ENCODE measurements at regions not wholly inside any gene's neighbourhood (a gene's known extent, or its start where the extent isn't known, plus 50 kb on each side); places are given as distances from the start of the nearest gene placed in this dataset.

GRCh38 chr2:74050151-74050550 is 65.4 kb downstream of the TET3 start:
- H3K9ac ChIP-seq = no peak overlapping the region
- H2AFZ ChIP-seq (ENCODE audit: low read depth) = no peak overlapping the region
- DNase-seq = no peak
- no peaks in the 10 kb centered on the region for H4K20me1 ChIP-seq (ENCODE audit: insufficient read depth)
- no peaks in the 10 kb centered on the region for H3K9me3 ChIP-seq
- no peak overlapping the region for H3K27ac ChIP-seq (ENCODE audit: low read depth in 2 of 2, low read length in 1 of 2)
- H3K79me2 ChIP-seq (ENCODE audit: insufficient read depth) = no peaks in the 10 kb centered on the region
- H3K36me3 ChIP-seq (replicated peaks in 1 of 2; ENCODE audit: control insufficient read depth in 1 of 2, insufficient read depth in 2 of 2, low read length in 1 of 2) = peaks cover 0 to 21% of the 10 kb centered on the region in 2 experiments
- no peaks in the 10 kb centered on the region for H3K9me2 ChIP-seq
- ChIA-PET CTCF (interaction anchor here (2.0 kb wide), 1 partner anchor 9 kb away, joined by 9 read pairs; no protein-coding TSS in a partner anchor), POLR2A (no interaction called here)
- TF ChIP-seq SIN3A (IDR thresholded peaks at IDR 0.05; ENCODE audit: borderline replicate concordance, low read depth, low read length) (no peak), FOXM1 (IDR thresholded peaks at IDR 0.05; ENCODE audit: low read depth) (no peak), RAD21 (IDR thresholded peaks at IDR 0.05; ENCODE audit: low read length) (no peak), CTCF (IDR thresholded peaks at IDR 0.05) (no peak), PBX3 (IDR thresholded peaks at IDR 0.05) (no peak), ZBTB33 (IDR thresholded peaks at IDR 0.05; ENCODE audit: borderline replicate concordance, low read depth) (no peak), RFX5 (IDR thresholded peaks at IDR 0.05; ENCODE audit: low read length) (no peak), NFIC (IDR thresholded peaks at IDR 0.05; ENCODE audit: borderline replicate concordance) (no peak), NRF1 (IDR thresholded peaks at IDR 0.05; ENCODE audit: low read depth, low read length) (no peak)
- H3K4me2 ChIP-seq = no peak overlapping the region
- peaks cover 0 to 30% of the 10 kb centered on the region in 2 experiments; a peak in 1 of 4 replicates for H3K4me1 ChIP-seq (ENCODE audit: control insufficient read depth in 1 of 2, insufficient read depth in 2 of 2, low read depth in 1 of 2, low read length in 1 of 2)
- no peaks in the 10 kb centered on the region for H3K27me3 ChIP-seq (ENCODE audit: insufficient read depth)
- no peaks in the 10 kb centered on the region for H3F3A ChIP-seq (replicated peaks; ENCODE audit: insufficient read depth)
- WGBS (ENCODE audit: low lambda C conversion rate) = 95% methylated on average over 5 of the region's 5 CpGs
- no peak overlapping the region for H3K4me3 ChIP-seq (ENCODE audit: low read depth in 2 of 2, low read length in 1 of 2)

- H3K27me3 ChIP-seq (ENCODE audit: insufficient read depth) = no peaks in the 10 kb centered on the region
- H3K79me2 ChIP-seq (ENCODE audit: insufficient read depth) = no peaks in the 10 kb centered on the region
- no peak overlapping the region for H3K4me2 ChIP-seq
- no peak overlapping the region for H2AFZ ChIP-seq (ENCODE audit: low read depth)
- H3K36me3 ChIP-seq (replicated peaks in 1 of 2; ENCODE audit: control insufficient read depth in 1 of 2, insufficient read depth in 2 of 2, low read length in 1 of 2) = peaks cover 0 to 15% of the 10 kb centered on the region in 2 experiments
- POLR2A ChIA-PET = no interaction called here
- H3K27ac ChIP-seq (ENCODE audit: low read depth in 2 of 2, low read length in 1 of 2) = no peak overlapping the region
- DNase-seq = no peak
- no peaks in the 10 kb centered on the region for H3K9me3 ChIP-seq
- H3K4me3 ChIP-seq (ENCODE audit: low read depth in 2 of 2, low read length in 1 of 2) = no peak overlapping the region
- WGBS (ENCODE audit: low lambda C conversion rate) = 100% methylated on average over 1 of the region's 1 CpG
- no peaks in the 10 kb centered on the region for H3K9me2 ChIP-seq
- H4K20me1 ChIP-seq (ENCODE audit: insufficient read depth) = no peaks in the 10 kb centered on the region
- H3K4me1 ChIP-seq (ENCODE audit: control insufficient read depth in 1 of 2, insufficient read depth in 2 of 2, low read depth in 1 of 2, low read length in 1 of 2) = peaks cover 0 to 27% of the 10 kb centered on the region in 2 experiments; a peak in 1 of 4 replicates
- no peaks in the 10 kb centered on the region for H3F3A ChIP-seq (replicated peaks; ENCODE audit: insufficient read depth)
- H3K9ac ChIP-seq = no peak overlapping the region
- CTCF ChIA-PET = interaction anchor here (2.0 kb wide), 1 partner anchor 11 kb away, joined by 9 read pairs; no protein-coding TSS in a partner anchor
- TF ChIP-seq SMC3 (IDR thresholded peaks at IDR 0.05; ENCODE audit: low read depth, low read length) (no peak), ZBTB33 (IDR thresholded peaks at IDR 0.05; ENCODE audit: borderline replicate concordance, low read depth) (no peak), RXRA (IDR thresholded peaks at IDR 0.05; ENCODE audit: borderline replicate concordance, low read depth) (no peak), MXI1 (IDR thresholded peaks at IDR 0.05; ENCODE audit: low read depth, low read length) (no peak), CHD2 (IDR thresholded peaks at IDR 0.05; ENCODE audit: low read length, partially characterized antibody) (no peak), EZH2phosphoT487 (IDR thresholded peaks at IDR 0.05; ENCODE audit: borderline replicate concordance, low read depth) (no peak), EP300 (IDR thresholded peaks at IDR 0.05; ENCODE audit: borderline replicate concordance in 1 of 2, low read depth in 1 of 2, low read length in 1 of 2) (no peak), FOXJ3 (CRISPR knock-in tag; IDR thresholded peaks at IDR 0.05) (no peak), GATA2 (CRISPR knock-in tag; IDR thresholded peaks at IDR 0.05) (no peak), SIN3A (IDR thresholded peaks at IDR 0.05; ENCODE audit: borderline replicate concordance, low read depth, low read length) (no peak), USF2 (IDR thresholded peaks at IDR 0.05; ENCODE audit: borderline replicate concordance, low read depth, low read length) (no peak), USF1 (IDR thresholded peaks at IDR 0.05; ENCODE audit: borderline replicate concordance, low read depth) (no peak)
These were observed 66.8 kb downstream of the TET3 start for GRCh38 chr2:74051504-74051903.

All from SK-N-SH (cell line).